Mesendoderm (in vitro differentiated cells): ENCODE measurements at regions not wholly inside any gene's neighbourhood (a gene's known extent, or its start where the extent isn't known, plus 50 kb on each side); places are given as distances from the start of the nearest gene placed in this dataset.

ENCODE experiments used
- DNase-seq: peaks from one replicate; pipeline ENCODE4 v3.0.0; 2013
- H2AK5ac ChIP-seq: 2 replicates; pipeline ENCODE4 v1.6.1; 2013; ENCODE audit warnings: low read length, inconsistent platforms
- H2BK120ac ChIP-seq: 2 replicates; pipeline ENCODE4 v1.6.1; 2013; ENCODE audit warnings: low read depth, mild to moderate bottlenecking, low read length, moderate library complexity, mixed read lengths
- H2BK15ac ChIP-seq: replicated peaks from 2 replicates; pipeline ENCODE4 v1.6.1; 2013; ENCODE audit warnings: low read depth, mild to moderate bottlenecking, moderate library complexity
- H2BK5ac ChIP-seq: 2 replicates; pipeline ENCODE4 v1.6.1; 2013; ENCODE audit warnings: low read length, inconsistent platforms
- H3K18ac ChIP-seq: 2 replicates; pipeline ENCODE4 v1.6.1; 2013; ENCODE audit warnings: mild to moderate bottlenecking, low read length, mixed read lengths
- H3K23ac ChIP-seq: one replicate; pipeline ENCODE4 v1.6.1; 2013; ENCODE audit warnings: low read length
- H3K27ac ChIP-seq: 2 replicates; pipeline ENCODE4 v1.5.1; 2013; ENCODE audit warnings: low read depth, mild to moderate bottlenecking, inconsistent platforms, low read length, moderate library complexity
- H3K27me3 ChIP-seq: 2 replicates; pipeline ENCODE4 v1.6.1; 2013; ENCODE audit warnings: low read length, control low read depth, mild to moderate bottlenecking, inconsistent platforms; ENCODE audit not compliant: insufficient read depth, poor library complexity
- H3K36me3 ChIP-seq: 2 replicates; pipeline ENCODE4 v1.6.1; 2013; ENCODE audit warnings: low read length, inconsistent platforms; ENCODE audit not compliant: control insufficient read depth, insufficient read depth
- H3K4ac ChIP-seq: one replicate; pipeline ENCODE4 v1.6.1; 2013; ENCODE audit warnings: low read depth, mild to moderate bottlenecking, low read length, moderate library complexity
- H3K4me1 ChIP-seq: 2 replicates; pipeline ENCODE4 v1.6.1; 2013; ENCODE audit warnings: low read depth, low read length, inconsistent platforms; ENCODE audit not compliant: control insufficient read depth
- H3K4me2 ChIP-seq: 2 replicates; pipeline ENCODE4 v1.6.1; 2013; ENCODE audit warnings: low read length
- H3K4me3 ChIP-seq: 2 replicates; pipeline ENCODE4 v1.5.1; 2013; ENCODE audit warnings: mild to moderate bottlenecking, low read length
- H3K56ac ChIP-seq: one replicate; pipeline ENCODE4 v1.6.1; 2013; ENCODE audit warnings: low read length
- H3K79me1 ChIP-seq: 2 replicates; pipeline ENCODE4 v1.6.1; 2013; ENCODE audit warnings: low read length, inconsistent platforms
- H3K79me2 ChIP-seq: 2 replicates; pipeline ENCODE4 v1.6.1; 2013; ENCODE audit warnings: mild to moderate bottlenecking, low read length; ENCODE audit not compliant: control insufficient read depth, insufficient read depth
- H3K9ac ChIP-seq: 2 replicates; pipeline ENCODE4 v1.6.1; 2013; ENCODE audit warnings: low read length, inconsistent platforms
- H4K5ac ChIP-seq: one replicate; pipeline ENCODE4 v1.6.1; 2013; ENCODE audit warnings: low read length
- H4K8ac ChIP-seq: one replicate; pipeline ENCODE4 v1.6.1; 2013; ENCODE audit warnings: low read depth, mild to moderate bottlenecking, control low read depth, low read length, moderate library complexity
- WGBS: extraction: QIAGEN DNeasy Blood & Tissue Kit; methylation state at CpG from one replicate; pipeline ENCODE4 v1.1.7; 2013; ENCODE audit warnings: low lambda C conversion rate, missing lambda C conversion rate; ENCODE audit not compliant: insufficient coverage; ENCODE audit errors: extremely low coverage; 5-methylcytosine and 5-hydroxymethylcytosine counted together

DNA sequence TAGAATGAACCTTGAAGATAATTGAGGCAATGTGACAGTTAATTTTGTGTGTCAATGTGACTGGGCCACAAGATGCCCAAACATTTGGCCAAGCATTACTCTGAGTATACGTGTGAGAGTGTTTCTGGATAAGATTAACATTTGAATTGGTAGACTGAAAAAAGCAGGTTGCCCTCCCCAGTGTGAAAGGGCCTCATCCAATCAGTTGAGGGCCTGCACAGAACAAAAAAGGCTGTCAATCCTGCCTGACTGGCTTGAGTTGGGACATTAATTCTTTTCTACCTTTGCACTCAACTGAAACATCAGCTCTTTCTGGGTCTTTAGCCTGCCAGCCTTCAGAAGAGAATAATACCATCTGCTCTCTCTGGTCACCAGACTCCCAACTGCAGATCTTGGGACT is 56.6 kb upstream of the PDE1C start:
- DNase-seq = no peak
- Histone ChIP-seq H3K23ac (no peak overlapping the region), H3K56ac (no peak overlapping the region), H3K18ac (no peak overlapping the region), H3K4me2 (no peak overlapping the region), H3K27ac (no peak overlapping the region), H3K4ac (no peak overlapping the region), H4K8ac (no peak overlapping the region), H4K5ac (no peak overlapping the region), H3K4me3 (no peak overlapping the region), H3K9ac (no peak overlapping the region), H2BK120ac (no peak overlapping the region), H3K4me1 (no peaks in the 10 kb centered on the region), H3K79me1 (no peaks in the 10 kb centered on the region), H2AK5ac (no peak overlapping the region), H2BK15ac (no peak overlapping the region), H3K27me3 (no peaks in the 10 kb centered on the region), H3K79me2 (no peaks in the 10 kb centered on the region), H3K36me3 (no peaks in the 10 kb centered on the region), H2BK5ac (no peak overlapping the region)
- no CpG with 5 or more reads among the region's 1 CpG for WGBS
